HG03025 (cell line): ENCODE measurements at regions not wholly inside any gene's neighbourhood (a gene's known extent, or its start where the extent isn't known, plus 50 kb on each side); places are given as distances from the start of the nearest gene placed in this dataset.

ENCODE experiments used
- ATAC-seq: cut with Tn5 transposase; IDR thresholded peaks from one replicate; pipeline ENCODE4 v1.9.1; 2021; ENCODE audit warnings: mild to moderate bottlenecking, moderate library complexity; ENCODE audit not compliant: unreplicated experiment, low FRiP score

DNA sequence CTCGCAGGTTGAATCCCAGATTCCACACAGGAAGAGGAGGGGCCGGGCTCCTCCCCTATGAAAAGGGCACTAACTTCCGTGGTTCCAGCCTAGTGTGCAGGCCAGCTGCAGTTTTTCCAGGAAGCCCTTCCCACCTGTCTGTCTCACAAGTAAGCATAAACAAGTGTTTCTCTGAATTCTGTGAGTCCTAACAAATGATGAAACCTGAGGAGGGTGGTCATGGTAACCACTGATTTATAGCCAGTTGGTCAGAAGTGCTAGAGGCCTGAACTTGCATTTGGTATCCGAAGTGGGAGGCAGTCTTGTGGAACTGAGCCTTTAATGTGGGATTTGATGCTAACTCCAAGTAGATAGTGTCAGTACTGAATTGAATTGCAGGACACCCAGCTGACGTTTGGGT is 54.7 kb upstream of the STEAP4 start:
- no peak for ATAC-seq

DNA sequence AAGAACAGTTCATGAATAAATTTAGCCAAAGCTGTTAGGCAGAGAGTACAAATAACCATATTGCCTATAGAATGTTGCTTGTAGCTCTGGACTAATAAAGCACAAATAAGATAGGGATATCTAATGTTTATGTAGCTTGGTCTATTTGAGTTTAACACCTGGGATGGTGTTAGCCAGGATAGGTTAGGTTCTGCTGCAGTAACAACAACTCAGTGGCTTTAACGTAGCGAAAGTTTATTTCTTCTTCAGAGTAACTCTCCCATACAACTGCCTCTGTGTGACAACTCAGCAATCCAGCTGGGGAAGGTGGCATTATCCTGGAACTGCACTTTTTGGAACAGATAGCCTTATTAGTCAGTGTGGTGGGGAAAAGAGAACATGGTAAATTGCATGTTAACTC is 52.2 kb upstream of the STEAP4 start:
- no peak for ATAC-seq

DNA sequence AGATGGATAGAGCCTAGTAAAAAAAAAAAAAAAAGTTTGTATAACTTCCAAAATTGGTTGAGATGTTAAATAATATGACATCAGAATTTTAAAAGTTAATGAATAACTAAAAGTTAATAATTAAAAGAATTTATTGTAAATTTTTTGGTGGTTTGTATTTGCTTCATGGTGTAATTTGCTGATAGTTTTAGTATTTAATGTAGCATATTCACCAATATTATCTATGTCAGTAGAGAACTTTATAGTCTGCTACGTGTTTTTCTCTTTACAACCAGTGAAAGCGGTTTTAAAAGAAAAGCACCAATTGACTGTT is 51.8 kb upstream of the STEAP4 start:
- ATAC-seq = no peak

DNA sequence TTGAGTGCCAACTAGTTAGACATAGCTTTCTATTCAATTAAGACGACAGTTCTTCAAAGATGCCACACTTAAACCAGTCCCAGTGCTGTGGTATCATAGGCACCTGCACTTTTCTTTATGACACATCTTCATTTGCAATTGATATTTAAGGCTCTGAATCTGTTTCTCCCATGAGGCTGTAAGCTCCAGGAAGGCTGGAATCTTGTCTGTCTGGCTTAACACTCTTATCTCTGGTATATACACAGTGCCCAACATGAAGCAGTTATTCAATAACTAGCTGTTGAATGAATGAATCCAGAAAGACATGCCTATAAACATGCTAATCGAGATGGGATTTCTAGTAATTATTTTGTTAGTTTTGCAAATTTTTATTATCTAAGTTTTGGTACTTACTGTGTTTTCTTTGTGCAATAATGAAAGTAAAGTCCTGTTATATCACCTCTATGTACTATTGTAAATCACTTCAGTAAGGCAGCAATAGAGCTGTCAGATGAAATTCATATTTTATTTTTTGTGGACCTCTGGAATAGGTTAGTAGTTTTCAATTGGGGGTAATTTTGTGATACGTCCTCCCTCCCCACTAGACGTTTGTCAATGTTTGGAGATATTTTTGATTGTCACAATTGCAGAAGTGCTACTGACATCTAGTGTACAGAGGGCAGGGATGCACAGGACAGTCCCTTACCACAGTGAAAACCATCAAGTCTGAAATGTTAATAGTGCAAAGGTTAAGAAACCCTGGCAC is 51.3 kb upstream of the STEAP4 start:
- ATAC-seq = no peak

DNA sequence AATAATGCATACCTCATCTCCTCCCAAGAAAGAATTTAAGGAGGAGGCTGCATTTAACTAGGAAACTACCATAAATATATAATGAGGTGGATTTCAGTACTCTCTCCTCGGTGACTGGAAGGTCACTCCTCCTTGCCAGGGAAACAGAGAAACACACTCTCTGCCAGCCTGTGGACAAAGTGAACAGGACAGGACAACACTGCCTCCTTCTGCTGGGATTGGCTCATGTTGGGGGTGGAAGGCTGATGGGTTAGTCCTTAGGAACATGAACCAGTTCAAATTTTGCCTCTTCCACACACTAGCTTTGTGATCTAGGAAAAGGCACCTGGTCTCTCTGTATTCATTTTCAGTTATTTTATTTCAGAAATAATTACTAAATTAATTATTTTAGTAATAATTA is 50.6 kb upstream of the STEAP4 start:
- ATAC-seq = no peak
